ENCODE measurements at regions not wholly inside any gene's neighbourhood (a gene's known extent, or its start where the extent isn't known, plus 50 kb on each side); places are given as distances from the start of the nearest gene placed in this dataset.

- no peak for DNase-seq
Observed at GRCh38 chr3:145785668-145786067, 375.3 kb downstream of the PLOD2 start.

GRCh38 chr3:145798007-145798406 is 363.0 kb downstream of the PLOD2 start:
- DNase-seq, result no peak

DNA sequence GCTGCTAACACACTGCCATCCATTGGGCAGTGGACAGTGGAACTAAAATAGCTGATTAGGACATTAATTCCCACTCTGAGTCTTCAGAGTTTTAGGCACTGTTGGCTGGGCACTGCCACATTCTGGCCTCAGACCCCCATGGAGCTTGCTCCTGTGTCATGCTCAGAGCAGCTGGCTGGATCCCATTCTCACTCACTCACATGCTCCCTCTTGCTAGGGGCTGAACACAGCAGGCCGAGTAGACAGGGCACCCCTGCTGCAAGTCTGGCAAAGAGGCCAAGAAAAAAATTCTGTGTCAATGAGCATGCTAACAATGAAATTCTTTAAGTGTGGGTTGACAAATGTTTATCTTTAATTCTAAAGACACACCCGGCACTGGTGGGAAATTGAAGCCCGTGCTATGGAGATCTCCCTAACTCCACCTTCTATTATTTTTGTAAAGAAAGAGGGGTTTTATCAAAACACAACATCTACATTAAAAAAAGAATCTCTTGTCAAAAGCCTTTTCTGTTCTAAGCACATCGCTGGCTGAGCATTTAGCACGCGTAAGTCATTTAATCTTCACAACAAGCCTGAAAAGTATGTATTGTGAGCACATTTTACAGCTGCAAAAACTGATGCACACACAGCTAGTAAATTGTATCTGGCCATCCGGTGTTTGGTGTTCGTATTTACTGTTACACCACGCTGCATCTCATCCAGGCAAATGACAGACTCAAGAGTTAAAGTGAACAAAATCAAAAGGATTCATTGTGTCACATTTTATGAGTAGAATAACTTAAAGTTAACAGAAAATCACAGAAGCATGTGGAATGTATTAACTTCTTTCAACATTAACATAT is 362.1 kb downstream of the PLOD2 start:
- no peak for DNase-seq

GRCh38 chr3:145801696-145802095 is 359.3 kb downstream of the PLOD2 start:
- no peak for DNase-seq

DNA sequence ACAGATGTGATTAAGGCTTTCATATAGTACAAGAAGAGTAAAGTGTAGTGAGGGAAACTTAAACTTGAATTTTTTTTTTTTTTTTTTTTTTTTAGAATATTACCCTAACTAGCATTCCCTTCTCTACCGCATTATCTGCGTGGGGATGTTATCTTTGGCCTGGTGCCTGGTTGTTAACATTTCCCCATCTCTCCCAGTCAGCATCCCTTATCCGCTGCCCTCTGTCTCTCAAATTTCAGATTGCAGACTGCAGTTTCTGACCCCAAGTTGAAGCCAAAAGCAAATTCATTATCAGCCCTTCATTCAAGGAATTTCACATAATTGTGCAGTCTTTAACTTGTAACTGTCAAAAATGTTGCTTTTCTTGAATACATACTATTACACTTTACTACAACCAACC is 353.0 kb downstream of the PLOD2 start:
- no peak for DNase-seq

- no peak for DNase-seq
Observed at GRCh38 chr3:145812391-145812790, 348.6 kb downstream of the PLOD2 start.

GRCh38 chr3:145815707-145816413 is 345.1 kb downstream of the PLOD2 start:
- no peak for DNase-seq

GRCh38 chr3:145817870-145818483 is 343.0 kb downstream of the PLOD2 start:
- no peak for DNase-seq

- no peak for DNase-seq
Observed at GRCh38 chr3:145820170-145820569, 340.8 kb downstream of the PLOD2 start.

- no peak for DNase-seq
Observed at GRCh38 chr3:145842294-145842902, 318.6 kb downstream of the PLOD2 start.

GRCh38 chr3:145843561-145843960 is 317.4 kb downstream of the PLOD2 start:
- no peak for DNase-seq

- DNase-seq, result no peak
Observed at GRCh38 chr3:145849115-145849514, 311.9 kb downstream of the PLOD2 start.

- DNase-seq, result no peak
Observed at GRCh38 chr3:145854499-145854898, 306.5 kb downstream of the PLOD2 start.

DNA sequence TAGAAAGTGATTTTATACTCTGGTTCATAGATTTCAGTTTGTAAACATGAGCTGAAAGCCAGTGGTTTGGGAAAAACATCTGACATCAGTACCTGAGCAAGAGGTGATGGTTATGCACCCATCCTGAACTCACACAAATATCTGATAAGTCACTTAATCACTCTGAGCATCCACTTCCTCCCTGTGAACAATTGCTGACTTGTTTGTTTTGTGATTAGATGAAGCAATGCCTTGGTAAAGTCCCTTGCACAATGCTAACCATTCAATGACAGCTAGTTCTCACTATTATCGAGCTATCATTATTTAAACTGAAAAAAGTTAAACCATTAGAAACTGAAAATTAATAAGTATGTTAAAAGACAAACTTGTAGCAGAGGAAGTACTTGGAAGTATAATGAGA is 303.0 kb downstream of the PLOD2 start:
- no peak for DNase-seq

DNA sequence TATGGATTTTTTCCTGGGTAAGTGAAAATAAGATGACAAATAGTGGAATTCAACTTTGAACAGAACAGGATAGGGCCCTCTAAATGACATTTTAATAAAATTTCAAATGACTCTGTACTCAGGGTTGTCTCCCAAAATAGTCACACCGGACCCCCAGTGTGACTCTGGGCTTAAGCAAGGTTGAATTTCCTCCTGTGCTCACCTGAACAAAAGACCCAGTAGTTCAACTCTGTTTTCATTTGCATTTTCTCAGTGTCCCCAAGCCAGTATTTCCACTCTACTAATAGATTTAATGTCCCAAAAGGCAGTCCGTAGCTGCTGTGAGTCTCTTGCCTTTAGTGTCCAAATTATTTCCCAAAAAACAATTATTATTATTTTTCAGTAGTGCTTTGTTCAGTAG is 296.6 kb downstream of the PLOD2 start:
- DNase-seq, result no peak

DNA sequence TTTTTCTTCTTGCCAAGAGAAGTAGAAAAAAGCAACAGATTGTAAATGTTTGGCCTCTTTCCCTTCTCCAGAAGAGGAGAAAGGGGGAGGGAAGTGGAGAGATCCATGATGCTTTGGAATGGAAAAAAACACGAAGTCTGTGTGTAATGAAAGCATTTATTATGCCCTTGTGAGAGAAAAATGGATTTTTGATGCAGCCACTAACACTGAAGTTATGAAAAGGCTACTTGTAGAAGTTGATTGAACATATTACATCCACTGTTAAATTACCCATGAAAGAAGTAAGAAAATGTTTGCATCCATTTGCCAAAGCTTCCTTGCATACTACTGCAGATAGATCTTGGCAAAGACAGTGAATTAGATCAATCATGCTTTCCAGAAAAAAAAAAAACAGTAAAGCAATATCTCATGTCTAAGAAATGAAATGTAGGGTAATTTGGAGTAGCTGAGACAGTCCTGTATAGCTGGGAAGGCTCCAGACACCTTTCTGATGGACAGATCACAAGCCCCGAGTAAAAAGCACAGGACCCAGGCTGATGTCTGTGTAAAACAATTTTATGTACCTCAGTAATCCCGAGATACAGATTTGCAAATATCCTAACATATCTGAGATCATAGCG is 295.5 kb downstream of the PLOD2 start:
- no peak for DNase-seq

- DNase-seq, result no peak
Observed at GRCh38 chr3:145869958-145870357, 291.0 kb downstream of the PLOD2 start.

- DNase-seq, result no peak
Observed at GRCh38 chr3:145882436-145882835, 278.5 kb downstream of the PLOD2 start.

- DNase-seq, result no peak
Observed at GRCh38 chr3:145889730-145890129, 271.3 kb downstream of the PLOD2 start.

- DNase-seq, result no peak
Observed at GRCh38 chr3:145892869-145893268, 268.1 kb downstream of the PLOD2 start.

- DNase-seq, result no peak
Observed at GRCh38 chr3:145893331-145893730, 267.7 kb downstream of the PLOD2 start.

DNA sequence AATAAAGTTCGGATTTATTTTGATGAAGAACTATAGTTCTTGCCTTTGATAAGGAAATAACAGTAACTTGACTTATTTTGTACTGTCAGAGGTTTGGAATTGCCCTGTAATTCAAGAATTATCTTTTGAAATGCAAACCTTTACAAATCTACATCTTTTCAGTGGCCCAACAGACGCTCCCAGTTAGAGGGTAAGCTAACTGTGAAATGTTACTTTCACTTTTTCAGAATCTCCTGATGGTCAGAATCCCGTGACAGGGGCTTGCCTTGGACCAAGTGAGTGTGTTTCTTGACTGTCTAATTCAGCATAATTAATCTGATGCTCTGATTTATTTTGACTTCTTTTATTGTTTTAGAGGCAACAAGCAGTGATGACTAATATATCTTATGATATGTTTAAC is 262.5 kb downstream of the PLOD2 start:
- DNase-seq, result no peak

DNA sequence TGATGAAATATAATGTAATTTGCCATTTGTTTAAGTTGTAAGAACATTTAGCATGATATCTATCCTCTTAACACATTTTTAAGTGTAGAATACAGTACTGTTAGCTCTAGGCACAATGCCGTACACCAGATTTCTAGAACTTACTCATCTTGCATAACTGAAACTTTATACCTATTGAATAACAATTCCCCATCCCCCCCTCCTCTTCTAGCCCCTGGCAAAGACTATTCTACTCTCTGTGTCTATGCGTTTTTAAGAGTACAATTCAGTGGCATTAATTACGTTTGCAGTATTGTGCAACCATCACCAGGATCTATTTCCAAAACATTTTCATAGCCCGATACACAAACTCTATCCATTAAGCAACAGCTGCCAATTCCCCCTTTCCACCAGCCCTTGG is 261.7 kb downstream of the PLOD2 start:
- no peak for DNase-seq
